ENCODE measurements at regions not wholly inside any gene's neighbourhood (a gene's known extent, or its start where the extent isn't known, plus 50 kb on each side); places are given as distances from the start of the nearest gene placed in this dataset.
"Not testable (repeated sequence)": the region's sequence is repeated elsewhere in the genome, so short reads cannot be mapped to it uniquely, and the experiment has no call there.

DNA sequence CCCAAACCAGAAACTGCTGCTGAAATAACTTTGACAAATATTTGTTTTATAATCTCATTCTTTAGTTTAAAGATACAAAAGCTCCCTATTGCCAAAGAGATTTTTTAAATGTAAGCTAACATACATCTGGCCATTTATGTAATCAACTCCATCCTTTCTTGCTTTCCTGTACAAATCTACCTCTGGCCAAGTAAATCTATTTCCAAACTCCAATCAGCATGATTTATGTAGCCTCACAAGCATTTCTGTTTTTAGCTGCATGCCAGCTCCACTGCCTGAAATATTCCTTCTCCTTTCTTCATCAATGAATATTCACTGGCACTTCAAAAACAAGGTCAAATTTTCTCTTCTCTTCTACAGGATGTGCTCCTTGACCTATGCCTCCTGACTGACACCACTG is 80.0 kb downstream of the SHOX2 start:
- H3K27me3 ChIP-seq (replicated peaks; ENCODE audit: insufficient read depth), result no peaks in the 10 kb centered on the region
- in situ Hi-C loops (cut with MboI), result no loop called here
- no peaks in the 10 kb centered on the region for H3F3A ChIP-seq (ENCODE audit: insufficient read depth)
- H3K79me2 ChIP-seq (ENCODE audit: insufficient read depth), result no peaks in the 10 kb centered on the region
- no peak overlapping the region for H3K4me2 ChIP-seq (ENCODE audit: unreplicated experiment)
- no peaks in the 10 kb centered on the region for H3K9me2 ChIP-seq (ENCODE audit: insufficient read depth)
- H2AFZ ChIP-seq, result no peak overlapping the region
- no peak overlapping the region for H3K4me3 ChIP-seq
- TF ChIP-seq EZH2phosphoT487 (IDR thresholded peaks at IDR 0.05; ENCODE audit: insufficient read depth, low read depth) (no peak), EZH2 (IDR thresholded peaks at IDR 0.05; ENCODE audit: insufficient read depth, poor library complexity, severe bottlenecking) (no peak)
- no peaks in the 10 kb centered on the region for H3K4me1 ChIP-seq (ENCODE audit: insufficient read depth)
- no peak overlapping the region for H3K9ac ChIP-seq
- no peak for DNase-seq
- H3K36me3 ChIP-seq (ENCODE audit: low read depth), result no peaks in the 10 kb centered on the region
- no peaks in the 10 kb centered on the region for H4K20me1 ChIP-seq (ENCODE audit: insufficient read depth)
- no peak overlapping the region for H3K27ac ChIP-seq
- H3K9me3 ChIP-seq (ENCODE audit: low read depth), result no peaks in the 10 kb centered on the region

GRCh38 chr3:158019897-158020296 is 86.3 kb downstream of the SHOX2 start:
- H3K4me1 ChIP-seq (ENCODE audit: insufficient read depth); in situ Hi-C loops (cut with MboI); H3K9ac ChIP-seq; DNase-seq; H3K4me3 ChIP-seq; H2AFZ ChIP-seq; H3K36me3 ChIP-seq (ENCODE audit: low read depth); H3F3A ChIP-seq (ENCODE audit: insufficient read depth); H3K9me3 ChIP-seq (ENCODE audit: low read depth); H3K4me2 ChIP-seq (ENCODE audit: unreplicated experiment); H3K79me2 ChIP-seq (ENCODE audit: insufficient read depth); H3K9me2 ChIP-seq (ENCODE audit: insufficient read depth); H3K27me3 ChIP-seq (replicated peaks; ENCODE audit: insufficient read depth); H3K27ac ChIP-seq; H4K20me1 ChIP-seq (ENCODE audit: insufficient read depth): not testable (repeated sequence)
- WGBS, 2 experiments (ENCODE audit: low coverage in 1 of 2, low lambda C conversion rate in 2 of 2, missing lambda C conversion rate in 2 of 2), result 55 to 60% methylated on average over 13 to 14 of the region's 18 CpGs

DNA sequence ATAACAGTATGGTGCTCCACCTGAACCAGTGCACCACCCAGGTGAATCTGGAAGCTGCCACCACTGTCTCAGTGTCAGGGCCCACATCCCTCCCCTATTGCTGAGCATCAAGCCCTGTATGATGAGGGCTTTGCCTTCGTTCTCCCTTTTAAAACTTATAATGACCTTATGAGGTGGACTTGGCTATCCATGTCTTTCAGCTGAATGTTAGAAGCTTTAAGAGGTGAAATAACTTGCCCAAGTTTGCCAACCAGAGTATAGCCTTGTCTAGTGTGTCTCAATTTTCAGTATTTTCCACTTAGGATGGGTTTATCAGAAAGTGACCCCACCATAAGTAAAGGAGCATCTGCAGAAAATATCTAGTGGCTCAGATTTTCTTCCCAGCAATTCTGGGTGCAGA is 87.8 kb downstream of the SHOX2 start:
- 29 to 36% methylated on average over 1 of the region's 1 CpG for WGBS, 2 experiments (ENCODE audit: low coverage in 1 of 2, low lambda C conversion rate in 2 of 2, missing lambda C conversion rate in 2 of 2)
- H3K4me1 ChIP-seq (ENCODE audit: insufficient read depth), result no peaks in the 10 kb centered on the region
- H3K9ac ChIP-seq, result no peak overlapping the region
- no peaks in the 10 kb centered on the region for H3K27me3 ChIP-seq (replicated peaks; ENCODE audit: insufficient read depth)
- H3F3A ChIP-seq (ENCODE audit: insufficient read depth), result no peaks in the 10 kb centered on the region
- TF ChIP-seq EZH2phosphoT487 (IDR thresholded peaks at IDR 0.05; ENCODE audit: insufficient read depth, low read depth) (no peak), EZH2 (IDR thresholded peaks at IDR 0.05; ENCODE audit: insufficient read depth, poor library complexity, severe bottlenecking) (no peak)
- no peaks in the 10 kb centered on the region for H3K36me3 ChIP-seq (ENCODE audit: low read depth)
- H3K9me2 ChIP-seq (ENCODE audit: insufficient read depth), result no peaks in the 10 kb centered on the region
- no peak overlapping the region for H2AFZ ChIP-seq
- no peak for DNase-seq
- H3K27ac ChIP-seq, result no peak overlapping the region
- H3K79me2 ChIP-seq (ENCODE audit: insufficient read depth), result no peaks in the 10 kb centered on the region
- in situ Hi-C loops (cut with MboI), result no loop called here
- H3K9me3 ChIP-seq (ENCODE audit: low read depth), result no peaks in the 10 kb centered on the region
- H3K4me2 ChIP-seq (ENCODE audit: unreplicated experiment), result no peak overlapping the region
- no peaks in the 10 kb centered on the region for H4K20me1 ChIP-seq (ENCODE audit: insufficient read depth)
- no peak overlapping the region for H3K4me3 ChIP-seq

DNA sequence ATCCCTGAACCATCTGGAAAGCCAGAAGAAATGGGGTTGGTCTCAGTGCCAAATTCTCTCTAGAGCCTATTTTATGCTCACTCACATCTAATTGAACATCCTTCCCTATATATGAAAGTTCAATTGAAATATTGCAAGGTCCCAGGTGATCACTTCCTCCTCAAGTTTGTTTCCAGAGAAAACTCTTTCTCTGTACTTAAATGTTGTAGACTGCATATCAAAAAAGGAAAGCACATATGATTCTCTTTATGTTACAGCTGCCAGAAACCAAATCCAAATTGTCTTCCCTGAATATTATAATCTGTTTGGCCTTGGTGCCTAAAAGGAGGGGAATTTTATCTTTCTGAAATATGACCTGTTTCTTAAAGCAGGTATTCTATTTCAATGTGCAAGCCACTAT is 93.3 kb downstream of the SHOX2 start:
- H3F3A ChIP-seq (ENCODE audit: insufficient read depth), result no peaks in the 10 kb centered on the region
- H3K27ac ChIP-seq, result no peak overlapping the region
- H2AFZ ChIP-seq, result no peak overlapping the region
- no peaks in the 10 kb centered on the region for H3K4me1 ChIP-seq (ENCODE audit: insufficient read depth)
- H4K20me1 ChIP-seq (ENCODE audit: insufficient read depth), result no peaks in the 10 kb centered on the region
- H3K9ac ChIP-seq, result no peak overlapping the region
- in situ Hi-C loops (cut with MboI), result no loop called here
- no peaks in the 10 kb centered on the region for H3K9me2 ChIP-seq (ENCODE audit: insufficient read depth)
- DNase-seq, result no peak
- H3K36me3 ChIP-seq (ENCODE audit: low read depth), result no peaks in the 10 kb centered on the region
- TF ChIP-seq EZH2 (IDR thresholded peaks at IDR 0.05; ENCODE audit: insufficient read depth, poor library complexity, severe bottlenecking) (no peak), EZH2phosphoT487 (IDR thresholded peaks at IDR 0.05; ENCODE audit: insufficient read depth, low read depth) (no peak)
- H3K4me2 ChIP-seq (ENCODE audit: unreplicated experiment), result no peak overlapping the region
- no peak overlapping the region for H3K4me3 ChIP-seq
- H3K9me3 ChIP-seq (ENCODE audit: low read depth), result no peaks in the 10 kb centered on the region
- H3K27me3 ChIP-seq (replicated peaks; ENCODE audit: insufficient read depth), result no peaks in the 10 kb centered on the region
- H3K79me2 ChIP-seq (ENCODE audit: insufficient read depth), result no peaks in the 10 kb centered on the region

DNA sequence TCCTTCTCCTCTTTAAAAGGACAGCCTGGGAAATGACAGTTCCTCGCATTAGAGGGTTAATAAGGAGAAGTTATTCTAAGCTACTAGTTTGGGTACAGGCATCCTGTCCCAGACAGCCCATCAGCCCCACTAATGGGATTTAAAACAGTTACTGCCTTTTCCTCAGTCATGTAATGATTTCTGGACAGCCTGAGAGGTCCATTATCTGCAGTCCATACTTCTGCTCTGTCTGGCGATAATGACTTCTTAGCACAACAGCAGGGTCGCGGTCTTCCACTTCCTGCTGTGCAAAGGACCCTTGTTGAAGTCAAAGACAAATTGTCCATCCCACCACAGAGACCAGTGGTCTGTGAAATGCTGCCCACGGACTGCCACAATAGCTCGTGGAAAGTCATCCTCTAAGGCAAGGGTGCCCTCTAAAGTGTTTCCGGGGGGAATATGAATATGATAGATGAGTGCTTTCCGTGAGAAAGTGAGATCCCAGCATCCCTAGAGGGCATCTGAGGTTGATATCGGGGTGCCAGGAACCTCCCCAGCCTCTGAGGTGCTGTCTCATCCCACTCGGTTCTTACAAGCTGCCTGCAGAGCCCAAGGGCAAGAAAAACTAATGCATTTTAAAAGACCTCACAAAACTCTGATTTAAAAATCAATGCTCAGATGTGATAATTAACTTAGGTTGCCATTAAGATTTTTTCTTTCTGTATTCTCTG is 100.7 kb downstream of the SHOX2 start:
- in situ Hi-C loops (cut with MboI), result no loop called here
- TF ChIP-seq EZH2phosphoT487 (IDR thresholded peaks at IDR 0.05; ENCODE audit: insufficient read depth, low read depth) (no peak), EZH2 (IDR thresholded peaks at IDR 0.05; ENCODE audit: insufficient read depth, poor library complexity, severe bottlenecking) (no peak)
- no peak overlapping the region for H3K4me3 ChIP-seq
- no peaks in the 10 kb centered on the region for H3K9me2 ChIP-seq (ENCODE audit: insufficient read depth)
- H3K27me3 ChIP-seq (replicated peaks; ENCODE audit: insufficient read depth), result no peaks in the 10 kb centered on the region
- H2AFZ ChIP-seq, result no peak overlapping the region
- no peaks in the 10 kb centered on the region for H3K36me3 ChIP-seq (ENCODE audit: low read depth)
- no peaks in the 10 kb centered on the region for H3K79me2 ChIP-seq (ENCODE audit: insufficient read depth)
- no peaks in the 10 kb centered on the region for H3K4me1 ChIP-seq (ENCODE audit: insufficient read depth)
- no peaks in the 10 kb centered on the region for H4K20me1 ChIP-seq (ENCODE audit: insufficient read depth)
- H3K27ac ChIP-seq, result no peak overlapping the region
- no peak overlapping the region for H3K9ac ChIP-seq
- DNase-seq, result no peak
- H3F3A ChIP-seq (ENCODE audit: insufficient read depth), result no peaks in the 10 kb centered on the region
- H3K4me2 ChIP-seq (ENCODE audit: unreplicated experiment), result no peak overlapping the region
- H3K9me3 ChIP-seq (ENCODE audit: low read depth), result no peaks in the 10 kb centered on the region
- 38 to 39% methylated on average over 10 of the region's 10 CpGs for WGBS, 2 experiments (ENCODE audit: low coverage in 1 of 2, low lambda C conversion rate in 2 of 2, missing lambda C conversion rate in 2 of 2)
